ENCODE measurements at regions not wholly inside any gene's neighbourhood (a gene's known extent, or its start where the extent isn't known, plus 50 kb on each side); places are given as distances from the start of the nearest gene placed in this dataset.

DNA sequence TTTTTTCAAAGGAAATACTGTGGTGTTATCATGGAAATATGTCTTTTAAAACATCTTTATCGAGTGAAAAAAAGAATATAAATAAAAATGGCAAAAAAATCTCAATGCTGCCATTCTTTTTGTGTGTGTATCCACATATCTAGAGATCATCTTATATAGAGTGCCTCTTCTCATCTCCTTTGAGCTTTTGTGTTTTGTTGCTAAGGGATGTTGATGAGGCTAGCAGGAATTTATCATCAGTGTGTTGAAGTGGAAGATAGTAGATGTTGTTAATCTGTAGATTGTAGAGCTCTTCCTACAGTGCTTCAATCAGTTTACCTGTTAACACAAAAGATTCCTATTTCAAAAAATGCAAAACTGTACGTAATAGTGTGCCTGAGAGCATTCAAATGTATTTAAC is 1738.0 kb upstream of the SEL1L start:
- in situ Hi-C loops (cut with HindIII; ENCODE audit: low pct_unique_long_range_greater_than_20kb, low sequenced_read_pairs) (no loop called here), intact Hi-C loops (cut with micrococcal nuclease; ENCODE audit: unreplicated experiment) (no loop called here)
- Histone ChIP-seq H3K4me1 (ENCODE audit: control insufficient read depth, insufficient read depth, low read length) (no peaks in the 10 kb centered on the region), H3K4me3 (ENCODE audit: low read depth in 2 of 2, low read length in 2 of 2) (no peak overlapping the region), H3K36me3 (ENCODE audit: control insufficient read depth, insufficient read depth, low read length) (no peaks in the 10 kb centered on the region), H3K27me3 (ENCODE audit: control insufficient read depth, insufficient read depth, low read length) (no peaks in the 10 kb centered on the region), H3K9me3 (ENCODE audit: control insufficient read depth, insufficient read depth, low read depth, low read length) (no peaks in the 10 kb centered on the region), H3K27ac (ENCODE audit: low read length) (no peak overlapping the region)
- TF ChIP-seq, protein P1, sequence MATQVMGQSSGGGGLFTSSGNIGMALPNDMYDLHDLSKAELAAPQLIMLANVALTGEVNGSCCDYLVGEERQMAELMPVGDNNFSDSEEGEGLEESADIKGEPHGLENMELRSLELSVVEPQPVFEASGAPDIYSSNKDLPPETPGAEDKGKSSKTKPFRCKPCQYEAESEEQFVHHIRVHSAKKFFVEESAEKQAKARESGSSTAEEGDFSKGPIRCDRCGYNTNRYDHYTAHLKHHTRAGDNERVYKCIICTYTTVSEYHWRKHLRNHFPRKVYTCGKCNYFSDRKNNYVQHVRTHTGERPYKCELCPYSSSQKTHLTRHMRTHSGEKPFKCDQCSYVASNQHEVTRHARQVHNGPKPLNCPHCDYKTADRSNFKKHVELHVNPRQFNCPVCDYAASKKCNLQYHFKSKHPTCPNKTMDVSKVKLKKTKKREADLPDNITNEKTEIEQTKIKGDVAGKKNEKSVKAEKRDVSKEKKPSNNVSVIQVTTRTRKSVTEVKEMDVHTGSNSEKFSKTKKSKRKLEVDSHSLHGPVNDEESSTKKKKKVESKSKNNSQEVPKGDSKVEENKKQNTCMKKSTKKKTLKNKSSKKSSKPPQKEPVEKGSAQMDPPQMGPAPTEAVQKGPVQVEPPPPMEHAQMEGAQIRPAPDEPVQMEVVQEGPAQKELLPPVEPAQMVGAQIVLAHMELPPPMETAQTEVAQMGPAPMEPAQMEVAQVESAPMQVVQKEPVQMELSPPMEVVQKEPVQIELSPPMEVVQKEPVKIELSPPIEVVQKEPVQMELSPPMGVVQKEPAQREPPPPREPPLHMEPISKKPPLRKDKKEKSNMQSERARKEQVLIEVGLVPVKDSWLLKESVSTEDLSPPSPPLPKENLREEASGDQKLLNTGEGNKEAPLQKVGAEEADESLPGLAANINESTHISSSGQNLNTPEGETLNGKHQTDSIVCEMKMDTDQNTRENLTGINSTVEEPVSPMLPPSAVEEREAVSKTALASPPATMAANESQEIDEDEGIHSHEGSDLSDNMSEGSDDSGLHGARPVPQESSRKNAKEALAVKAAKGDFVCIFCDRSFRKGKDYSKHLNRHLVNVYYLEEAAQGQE (IDR thresholded peaks at IDR 0.05; ENCODE audit: insufficient read depth in 1 of 2, low read depth in 2 of 2, low read length in 1 of 2): no peak
- TF ChIP-seq SIN3A (IDR thresholded peaks at IDR 0.05; ENCODE audit: borderline replicate concordance, insufficient read depth, low read depth, low read length): no peak
- no peak for TF ChIP-seq TCF7L2 (IDR thresholded peaks at IDR 0.05; ENCODE audit: low read depth, low read length)
- no peak for TF ChIP-seq POLR2AphosphoS5 (IDR thresholded peaks at IDR 0.05; ENCODE audit: low read depth, low read length)
- TF ChIP-seq, protein P2, sequence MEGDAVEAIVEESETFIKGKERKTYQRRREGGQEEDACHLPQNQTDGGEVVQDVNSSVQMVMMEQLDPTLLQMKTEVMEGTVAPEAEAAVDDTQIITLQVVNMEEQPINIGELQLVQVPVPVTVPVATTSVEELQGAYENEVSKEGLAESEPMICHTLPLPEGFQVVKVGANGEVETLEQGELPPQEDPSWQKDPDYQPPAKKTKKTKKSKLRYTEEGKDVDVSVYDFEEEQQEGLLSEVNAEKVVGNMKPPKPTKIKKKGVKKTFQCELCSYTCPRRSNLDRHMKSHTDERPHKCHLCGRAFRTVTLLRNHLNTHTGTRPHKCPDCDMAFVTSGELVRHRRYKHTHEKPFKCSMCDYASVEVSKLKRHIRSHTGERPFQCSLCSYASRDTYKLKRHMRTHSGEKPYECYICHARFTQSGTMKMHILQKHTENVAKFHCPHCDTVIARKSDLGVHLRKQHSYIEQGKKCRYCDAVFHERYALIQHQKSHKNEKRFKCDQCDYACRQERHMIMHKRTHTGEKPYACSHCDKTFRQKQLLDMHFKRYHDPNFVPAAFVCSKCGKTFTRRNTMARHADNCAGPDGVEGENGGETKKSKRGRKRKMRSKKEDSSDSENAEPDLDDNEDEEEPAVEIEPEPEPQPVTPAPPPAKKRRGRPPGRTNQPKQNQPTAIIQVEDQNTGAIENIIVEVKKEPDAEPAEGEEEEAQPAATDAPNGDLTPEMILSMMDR (IDR thresholded peaks at IDR 0.05): no peak
- DNase-seq (ENCODE audit: low read depth, low spot score) (no peak), ATAC-seq (no peak)
- ChIA-PET CTCF (no interaction called here), POLR2A (no interaction called here)
- BruUV-seq (replicated peaks): no TSS peak

DNA sequence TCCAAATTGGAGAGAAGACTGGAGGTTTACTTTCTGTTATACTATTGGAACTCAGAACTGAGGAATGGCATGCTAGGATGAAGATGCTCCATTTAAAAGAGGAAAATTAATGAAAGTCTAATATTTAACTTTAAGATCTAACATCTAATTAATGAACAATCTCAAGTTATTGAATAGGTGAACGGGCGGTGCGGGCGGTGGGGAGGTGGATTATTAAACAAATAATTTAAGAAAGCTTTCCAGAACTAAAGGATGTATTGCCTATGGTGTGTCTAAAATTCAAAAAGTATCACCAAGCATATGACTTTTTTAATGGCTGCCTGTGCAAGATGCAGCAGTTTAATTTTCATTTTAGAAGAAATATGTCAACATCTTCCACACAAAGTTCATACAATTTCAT is 1747.1 kb upstream of the SEL1L start:
- Histone ChIP-seq H3K27me3 (ENCODE audit: control insufficient read depth, insufficient read depth, low read length) (no peaks in the 10 kb centered on the region), H3K4me3 (ENCODE audit: low read depth in 2 of 2, low read length in 2 of 2) (no peak overlapping the region), H3K27ac (ENCODE audit: low read length) (no peak overlapping the region), H3K36me3 (ENCODE audit: control insufficient read depth, insufficient read depth, low read length) (no peaks in the 10 kb centered on the region), H3K9me3 (ENCODE audit: control insufficient read depth, insufficient read depth, low read depth, low read length) (no peaks in the 10 kb centered on the region), H3K4me1 (ENCODE audit: control insufficient read depth, insufficient read depth, low read length) (no peaks in the 10 kb centered on the region)
- in situ Hi-C loops (cut with HindIII; ENCODE audit: low pct_unique_long_range_greater_than_20kb, low sequenced_read_pairs) (no loop called here), intact Hi-C loops (cut with micrococcal nuclease; ENCODE audit: unreplicated experiment) (no loop called here)
- DNase-seq (ENCODE audit: low read depth, low spot score) (no peak), ATAC-seq (no peak)
- no TSS peak for BruUV-seq (replicated peaks)
- CTCF ChIA-PET: no interaction called here
- TF ChIP-seq SIN3A (IDR thresholded peaks at IDR 0.05; ENCODE audit: borderline replicate concordance, insufficient read depth, low read depth, low read length): no peak
- TF ChIP-seq POLR2AphosphoS5 (IDR thresholded peaks at IDR 0.05; ENCODE audit: low read depth, low read length): no peak
- no peak for TF ChIP-seq TCF7L2 (IDR thresholded peaks at IDR 0.05; ENCODE audit: low read depth, low read length)
- TF ChIP-seq, protein P1 (IDR thresholded peaks at IDR 0.05; ENCODE audit: insufficient read depth in 1 of 2, low read depth in 2 of 2, low read length in 1 of 2): no peak
- TF ChIP-seq, protein P2 (IDR thresholded peaks at IDR 0.05): no peak
- POLR2A ChIA-PET: no interaction called here
